Lower lobe of right lung (tissue), 2 donors: ENCODE measurements at regions not wholly inside any gene's neighbourhood (a gene's known extent, or its start where the extent isn't known, plus 50 kb on each side); places are given as distances from the start of the nearest gene placed in this dataset.

Experiments used
- ATAC-seq, 2 donors: fragments of 200-7000 bp; cut with Tn5 transposase; one replicate each; pipeline ENCODE4 v1.9.1; 2020 to 2022; ENCODE audit warnings: mild to moderate bottlenecking in 2 of 2, moderate library complexity in 2 of 2
- DNase-seq: peaks from one replicate; pipeline ENCODE4 v3.0.0-alpha.2; 2020
- H3K27ac ChIP-seq: fragments of 200-600 bp; one replicate; pipeline ENCODE4 v1.8.0; 2022
- H3K27me3 ChIP-seq: fragments of 200-600 bp; one replicate; pipeline ENCODE4 v1.8.0; 2022; ENCODE audit warnings: low read depth
- H3K36me3 ChIP-seq: fragments of 200-600 bp; one replicate; pipeline ENCODE4 v1.8.0; 2022; ENCODE audit warnings: mild to moderate bottlenecking
- H3K4me1 ChIP-seq: fragments of 200-600 bp; one replicate; pipeline ENCODE4 v1.8.0; 2022
- H3K4me3 ChIP-seq: fragments of 200-600 bp; one replicate; pipeline ENCODE4 v1.8.0; 2022; ENCODE audit warnings: mild to moderate bottlenecking
- H3K9me3 ChIP-seq: fragments of 200-600 bp; one replicate; pipeline ENCODE4 v1.8.0; 2022
- intact Hi-C: fragments of 100-400 bp; cut with DNase I; formaldehyde crosslinking; loops from one replicate; pipeline ENCODE4 v1.11.0; 2022
- TF ChIP-seq, protein P1 (sequence below): fragments of 200-600 bp; IDR thresholded peaks from one replicate; pipeline ENCODE4 v1.8.0; 2022; ENCODE audit warnings: antibody characterized with exemption, mild to moderate bottlenecking
- donor health status: DM: no; HTN: yes; CAD: no; lungs with severe emphysema.

DNA sequence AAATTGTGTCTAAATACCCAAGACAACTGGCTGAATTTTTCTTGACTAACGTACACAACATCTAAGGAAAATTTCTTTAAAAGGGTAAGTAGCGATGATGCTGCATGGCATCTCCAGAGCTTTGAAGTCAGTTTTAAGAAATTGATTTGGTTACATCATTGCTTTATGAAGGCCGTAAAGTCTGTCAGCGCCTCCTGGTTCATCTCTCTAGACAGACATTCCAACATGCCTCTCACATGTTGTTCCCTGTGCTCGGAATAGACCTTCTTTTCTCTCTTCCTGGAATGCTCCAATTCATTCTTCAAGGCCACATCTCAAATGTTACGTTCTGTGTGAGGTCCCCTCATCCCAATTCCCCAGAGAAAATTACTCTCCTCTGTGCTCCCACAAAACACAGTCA, 108.7 kb upstream of the SSBP2 start:
- intact Hi-C loops: loop anchor here (10.0 kb wide), 1 partner anchor 115 kb away; the partner anchor contains the start of gene ATG10
- Histone ChIP-seq H3K27ac (no peak overlapping the region), H3K36me3 (no peaks in the 10 kb centered on the region), H3K4me3 (no peak overlapping the region), H3K4me1 (peaks cover 14% of the 10 kb centered on the region), H3K27me3 (no peaks in the 10 kb centered on the region), H3K9me3 (no peaks in the 10 kb centered on the region)
- TF ChIP-seq, protein P1, sequence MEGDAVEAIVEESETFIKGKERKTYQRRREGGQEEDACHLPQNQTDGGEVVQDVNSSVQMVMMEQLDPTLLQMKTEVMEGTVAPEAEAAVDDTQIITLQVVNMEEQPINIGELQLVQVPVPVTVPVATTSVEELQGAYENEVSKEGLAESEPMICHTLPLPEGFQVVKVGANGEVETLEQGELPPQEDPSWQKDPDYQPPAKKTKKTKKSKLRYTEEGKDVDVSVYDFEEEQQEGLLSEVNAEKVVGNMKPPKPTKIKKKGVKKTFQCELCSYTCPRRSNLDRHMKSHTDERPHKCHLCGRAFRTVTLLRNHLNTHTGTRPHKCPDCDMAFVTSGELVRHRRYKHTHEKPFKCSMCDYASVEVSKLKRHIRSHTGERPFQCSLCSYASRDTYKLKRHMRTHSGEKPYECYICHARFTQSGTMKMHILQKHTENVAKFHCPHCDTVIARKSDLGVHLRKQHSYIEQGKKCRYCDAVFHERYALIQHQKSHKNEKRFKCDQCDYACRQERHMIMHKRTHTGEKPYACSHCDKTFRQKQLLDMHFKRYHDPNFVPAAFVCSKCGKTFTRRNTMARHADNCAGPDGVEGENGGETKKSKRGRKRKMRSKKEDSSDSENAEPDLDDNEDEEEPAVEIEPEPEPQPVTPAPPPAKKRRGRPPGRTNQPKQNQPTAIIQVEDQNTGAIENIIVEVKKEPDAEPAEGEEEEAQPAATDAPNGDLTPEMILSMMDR: no peak
- DNase-seq (no peak), ATAC-seq (no peak)

DNA sequence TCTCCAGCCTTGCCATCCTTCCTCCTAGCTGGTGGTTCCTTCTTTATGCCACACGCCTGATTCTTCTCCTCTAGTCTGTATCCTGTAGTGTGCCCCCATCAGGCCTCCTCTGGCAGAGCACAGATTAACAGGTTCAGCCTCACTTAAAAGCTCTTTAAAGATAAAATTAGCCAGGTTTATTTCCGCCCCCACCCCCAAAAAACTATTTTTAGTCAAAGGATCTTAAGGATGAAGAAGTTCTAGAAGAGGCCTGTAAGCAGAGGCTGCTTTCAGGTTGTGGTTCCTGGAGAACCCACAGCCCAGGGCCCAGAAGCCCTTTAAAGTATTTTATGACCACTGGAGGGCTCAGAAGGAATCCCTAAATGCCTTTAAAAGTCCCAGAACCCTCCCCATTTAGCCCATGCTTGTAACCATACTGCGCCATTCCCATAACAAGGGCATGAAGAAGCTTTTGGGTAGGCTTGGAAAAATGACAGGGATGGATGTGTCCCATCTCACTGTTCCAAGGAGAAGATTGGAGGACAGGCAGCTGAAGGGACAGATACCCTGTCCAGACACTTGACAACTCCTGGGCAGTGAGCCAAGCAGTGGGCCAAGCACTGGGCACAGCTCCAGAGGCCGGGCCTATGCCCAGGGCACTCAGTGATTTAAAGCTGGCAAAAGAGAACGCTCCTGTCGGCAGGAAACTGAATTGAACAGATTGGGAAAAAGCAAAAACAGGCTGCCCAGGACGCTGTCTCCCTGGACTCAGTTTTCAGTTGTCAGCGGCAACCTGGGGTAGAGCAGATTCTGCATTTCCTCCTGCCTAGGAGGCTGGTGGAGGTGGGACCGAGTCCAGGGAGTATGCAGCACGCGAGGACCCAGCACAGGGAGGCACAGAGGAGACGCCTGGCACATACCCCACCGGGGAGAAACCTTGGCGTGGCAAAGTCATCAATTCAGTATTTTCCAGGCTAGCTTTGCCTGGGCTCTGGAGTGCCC, 106.3 kb upstream of the SSBP2 start:
- peak; percentile 68 to 70 for ATAC-seq
- TF ChIP-seq, protein P1: peak; percentile 28
- intact Hi-C loops: loop anchor here (10.0 kb wide), 1 partner anchor 118 kb away; the partner anchor contains the start of gene ATG10

DNA sequence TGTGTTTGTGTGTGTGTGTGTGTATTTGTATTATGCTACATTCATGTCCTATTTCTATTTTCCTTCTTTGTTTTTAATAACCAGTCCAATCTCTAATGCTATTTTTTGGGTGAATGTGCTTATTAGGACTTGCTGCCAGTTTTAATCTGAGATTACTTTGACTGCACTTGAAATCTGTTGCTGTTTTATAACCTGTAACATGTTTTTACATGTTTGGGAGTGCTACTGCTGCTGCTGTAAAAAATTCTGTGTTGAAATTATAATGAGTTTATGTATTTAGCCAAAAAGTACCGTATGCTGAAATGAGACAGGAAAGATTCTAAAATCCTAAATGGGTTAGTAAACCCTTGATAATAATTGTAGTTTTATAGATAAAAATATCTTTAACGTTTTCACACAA, 104.7 kb upstream of the SSBP2 start:
- H3K27me3 ChIP-seq: no peaks in the 10 kb centered on the region
- H3K4me3 ChIP-seq: no peak overlapping the region
- H3K36me3 ChIP-seq: no peaks in the 10 kb centered on the region
- H3K4me1 ChIP-seq: peaks cover 33% of the 10 kb centered on the region
- DNase-seq (no peak), ATAC-seq (no peak)
- intact Hi-C loops: loop anchor here (10.0 kb wide), 1 partner anchor 119 kb away; the partner anchor contains the start of gene ATG10
- no peak overlapping the region for H3K27ac ChIP-seq
- TF ChIP-seq, protein P1: no peak
- H3K9me3 ChIP-seq: no peaks in the 10 kb centered on the region

More for the DNA sequence above, 106.3 kb upstream of the SSBP2 start:
- Histone ChIP-seq H3K27me3 (no peaks in the 10 kb centered on the region), H3K36me3 (no peaks in the 10 kb centered on the region), H3K4me3 (no peak overlapping the region), H3K27ac (peak overlapping the region; percentile 50), H3K4me1 (peaks cover 24% of the 10 kb centered on the region), H3K9me3 (no peaks in the 10 kb centered on the region)
- peak; percentile 70 for DNase-seq

DNA sequence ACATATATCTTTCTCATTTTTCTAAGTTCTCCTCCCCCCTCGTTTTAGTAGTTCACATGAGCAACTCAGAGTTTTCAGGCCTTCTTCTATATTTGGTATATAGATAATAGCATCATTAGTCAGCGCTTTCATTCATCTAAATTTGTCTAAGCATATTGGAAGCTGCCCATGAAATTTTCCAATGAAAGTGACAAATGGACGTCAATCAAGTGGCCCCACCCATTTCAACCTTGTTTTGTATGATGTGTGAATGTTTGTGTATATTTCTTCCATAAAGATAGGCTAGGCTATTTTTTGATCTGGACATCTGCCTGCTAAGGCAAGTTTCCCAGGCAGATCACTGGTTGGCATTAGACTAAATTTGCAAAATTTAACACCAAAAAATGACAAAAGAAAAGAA, 104.0 kb upstream of the SSBP2 start:
- H3K4me3 ChIP-seq: no peak overlapping the region
- intact Hi-C loops: loop anchor here (5.0 to 10.0 kb wide), 2 partner anchors 68 to 120 kb away; partner anchors contain the start of gene ATG10
- no peaks in the 10 kb centered on the region for H3K27me3 ChIP-seq
- TF ChIP-seq, protein P1: no peak
- no peak overlapping the region for H3K27ac ChIP-seq
- no peaks in the 10 kb centered on the region for H3K9me3 ChIP-seq
- DNase-seq (no peak), ATAC-seq (no peak)
- H3K36me3 ChIP-seq: no peaks in the 10 kb centered on the region
- H3K4me1 ChIP-seq: peaks cover 40% of the 10 kb centered on the region

DNA sequence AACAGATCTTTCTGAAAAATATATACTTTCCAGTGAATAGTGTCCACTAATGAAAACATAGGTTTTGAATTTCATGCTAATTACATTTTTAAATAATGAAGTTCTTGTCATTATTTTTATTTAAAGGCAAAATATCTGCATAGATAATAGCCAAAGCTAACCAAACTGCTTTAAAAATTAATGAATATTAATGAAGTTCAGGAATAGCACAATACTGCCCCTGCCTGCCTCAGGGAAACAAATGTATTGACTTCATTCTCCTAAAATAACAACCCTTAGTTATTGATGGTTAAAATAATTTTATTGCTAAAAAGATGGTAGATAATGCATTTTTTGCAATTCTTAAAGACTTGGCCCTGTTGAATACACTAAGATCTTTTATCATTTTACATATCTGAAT, 103.6 kb upstream of the SSBP2 start:
- H3K27ac ChIP-seq: no peak overlapping the region
- TF ChIP-seq, protein P1: no peak
- ATAC-seq (no peak), DNase-seq (no peak)
- peaks cover 41% of the 10 kb centered on the region for H3K4me1 ChIP-seq
- intact Hi-C loops: loop anchor here (5.0 to 10.0 kb wide), 2 partner anchors 67 to 120 kb away; partner anchors contain the start of gene ATG10
- no peaks in the 10 kb centered on the region for H3K9me3 ChIP-seq
- no peaks in the 10 kb centered on the region for H3K36me3 ChIP-seq
- H3K27me3 ChIP-seq: no peaks in the 10 kb centered on the region
- no peak overlapping the region for H3K4me3 ChIP-seq
